Cardiac fibroblast (primary cell): ENCODE measurements at regions not wholly inside any gene's neighbourhood (a gene's known extent, or its start where the extent isn't known, plus 50 kb on each side); places are given as distances from the start of the nearest gene placed in this dataset.

Experiments
- DNase-seq, 2 donors: peaks; one replicate each; pipeline versions ENCODE4 v3.0.0 to v3.0.0-alpha.2; 2010; ENCODE audit warnings: low read depth in 2 of 2
- H3K4me3 ChIP-seq, 2 donors: replicated peaks in 1 of 2; 1 replicate in 1 of 2; 2 replicates in 1 of 2; pipeline ENCODE4 v1.5.1; 2011; ENCODE audit warnings: low read depth in 2 of 2, low read length in 2 of 2, mild to moderate bottlenecking in 2 of 2, moderate library complexity in 1 of 2
- CTCF ChIP-seq: IDR thresholded peaks from one replicate; pipeline ENCODE4 v1.5.1; 2011; ENCODE audit warnings: low read depth, mild to moderate bottlenecking, low read length, inconsistent platforms

GRCh38 chr3:137110392-137110996 lies 152.7 kb downstream of the IL20RB start:
- peak; percentile 40 to 51 for DNase-seq

GRCh38 chr3:137111497-137111896 lies 153.7 kb downstream of the IL20RB start:
- no peak for DNase-seq
- no peak for TF ChIP-seq CTCF
- H3K4me3 ChIP-seq: no peak overlapping the region

More at GRCh38 chr3:137110392-137110996, 152.7 kb downstream of the IL20RB start:
- no peak overlapping the region for H3K4me3 ChIP-seq
- peak; percentile 90 for TF ChIP-seq CTCF

- H3K4me3 ChIP-seq: no peak overlapping the region
- no peak for TF ChIP-seq CTCF
- peak in 1 of 2 donors; percentile 6 for DNase-seq
These were observed 158.8 kb downstream of the IL20RB start for GRCh38 chr3:137116619-137117018.

- DNase-seq: peak; percentile 50 to 63
- peak; percentile 74 for TF ChIP-seq CTCF
These were observed 164.0 kb downstream of the IL20RB start for GRCh38 chr3:137121704-137122314.

GRCh38 chr3:137131081-137131480 lies 173.3 kb downstream of the IL20RB start:
- DNase-seq: no peak
- no peak overlapping the region for H3K4me3 ChIP-seq
- TF ChIP-seq CTCF: no peak

More at GRCh38 chr3:137121704-137122314, 164.0 kb downstream of the IL20RB start:
- no peak overlapping the region for H3K4me3 ChIP-seq

GRCh38 chr3:137134431-137134830 lies 176.6 kb downstream of the IL20RB start:
- TF ChIP-seq CTCF: no peak
- DNase-seq: no peak
- H3K4me3 ChIP-seq: no peak overlapping the region
